Peyer's patch (tissue), 4 donors: ENCODE measurements at regions not wholly inside any gene's neighbourhood (a gene's known extent, or its start where the extent isn't known, plus 50 kb on each side); places are given as distances from the start of the nearest gene placed in this dataset.

Experiments used
- DNase-seq, 3 donors: peaks; one replicate each; pipeline ENCODE4 v3.0.0-alpha.2; 2017 to 2019
- H3K27ac ChIP-seq, 4 donors: fragments of 200-600 bp; sonication (generic); one replicate each; pipeline ENCODE4 v1.5.1; 2016 to 2019
- H3K27me3 ChIP-seq, 2 donors: fragments of 200-600 bp; sonication (generic); one replicate each; pipeline ENCODE4 v1.5.1; 2019
- H3K36me3 ChIP-seq, 3 donors: fragments of 200-600 bp; sonication (generic); one replicate each; pipeline ENCODE4 v1.5.1; 2016 to 2019
- H3K4me1 ChIP-seq, 4 donors: fragments of 200-600 bp; sonication (generic); one replicate each; pipeline ENCODE4 v1.5.1; 2016 to 2019
- H3K4me3 ChIP-seq, 4 donors: fragments of 200-600 bp; sonication (generic); 1 replicate in 3 of 4; 2 replicates in 1 of 4; pipeline ENCODE4 v1.5.1; 2016 to 2019; ENCODE audit warnings: mild to moderate bottlenecking in 1 of 4
- H3K9me3 ChIP-seq, 4 donors: fragments of 200-600 bp; sonication (generic); one replicate each; pipeline ENCODE4 v1.5.1; 2016 to 2019; ENCODE audit warnings: mild to moderate bottlenecking in 1 of 4
- POLR2A ChIP-seq, 2 donors: fragments of 450-650 bp; IDR thresholded peaks; one replicate each; pipeline ENCODE4 v1.5.1; 2017; ENCODE audit warnings: antibody characterized with exemption in 2 of 2, mild to moderate bottlenecking in 2 of 2, moderate library complexity in 2 of 2
- TF ChIP-seq, protein P1 (sequence below), 6 experiments: fragments of 450-650 bp in 4 of 6; fragments of 200-600 bp in 2 of 6; sonication (generic) in 1 of 6; IDR thresholded peaks; one replicate each; pipeline ENCODE4 v1.5.1; 2017 to 2019; ENCODE audit warnings: antibody characterized with exemption in 6 of 6, mild to moderate bottlenecking in 3 of 6, moderate library complexity in 1 of 6

DNA sequence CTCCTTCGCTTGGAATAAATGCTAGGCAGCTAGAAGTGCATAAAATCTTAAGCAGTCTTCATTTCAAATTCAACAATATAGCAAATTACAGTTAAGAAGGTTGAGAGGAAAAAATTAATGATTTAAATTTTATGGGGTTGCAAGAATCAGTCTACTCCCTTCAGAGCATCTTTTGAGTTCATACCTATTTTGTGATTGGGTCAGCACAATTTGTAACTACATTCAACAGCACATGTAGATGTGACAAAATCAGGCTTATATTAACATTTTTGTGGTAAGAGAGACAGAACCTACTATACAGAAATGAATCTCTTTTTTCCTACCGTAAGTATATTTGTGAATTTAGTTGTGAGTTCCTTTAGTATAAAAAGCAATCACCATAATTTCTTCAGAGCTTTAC, 520.6 kb upstream of the HTR2A start:
- Histone ChIP-seq H3K9me3 (no peaks in the 10 kb centered on the region), H3K4me1 (no peaks in the 10 kb centered on the region), H3K4me3 (no peak overlapping the region), H3K27me3 (no peaks in the 10 kb centered on the region), H3K27ac (no peak overlapping the region), H3K36me3 (no peaks in the 10 kb centered on the region)
- no peak for DNase-seq
- TF ChIP-seq POLR2A (IDR thresholded peaks at IDR 0.05): no peak
- TF ChIP-seq, protein P1, sequence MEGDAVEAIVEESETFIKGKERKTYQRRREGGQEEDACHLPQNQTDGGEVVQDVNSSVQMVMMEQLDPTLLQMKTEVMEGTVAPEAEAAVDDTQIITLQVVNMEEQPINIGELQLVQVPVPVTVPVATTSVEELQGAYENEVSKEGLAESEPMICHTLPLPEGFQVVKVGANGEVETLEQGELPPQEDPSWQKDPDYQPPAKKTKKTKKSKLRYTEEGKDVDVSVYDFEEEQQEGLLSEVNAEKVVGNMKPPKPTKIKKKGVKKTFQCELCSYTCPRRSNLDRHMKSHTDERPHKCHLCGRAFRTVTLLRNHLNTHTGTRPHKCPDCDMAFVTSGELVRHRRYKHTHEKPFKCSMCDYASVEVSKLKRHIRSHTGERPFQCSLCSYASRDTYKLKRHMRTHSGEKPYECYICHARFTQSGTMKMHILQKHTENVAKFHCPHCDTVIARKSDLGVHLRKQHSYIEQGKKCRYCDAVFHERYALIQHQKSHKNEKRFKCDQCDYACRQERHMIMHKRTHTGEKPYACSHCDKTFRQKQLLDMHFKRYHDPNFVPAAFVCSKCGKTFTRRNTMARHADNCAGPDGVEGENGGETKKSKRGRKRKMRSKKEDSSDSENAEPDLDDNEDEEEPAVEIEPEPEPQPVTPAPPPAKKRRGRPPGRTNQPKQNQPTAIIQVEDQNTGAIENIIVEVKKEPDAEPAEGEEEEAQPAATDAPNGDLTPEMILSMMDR (IDR thresholded peaks at IDR 0.05): no peak

DNA sequence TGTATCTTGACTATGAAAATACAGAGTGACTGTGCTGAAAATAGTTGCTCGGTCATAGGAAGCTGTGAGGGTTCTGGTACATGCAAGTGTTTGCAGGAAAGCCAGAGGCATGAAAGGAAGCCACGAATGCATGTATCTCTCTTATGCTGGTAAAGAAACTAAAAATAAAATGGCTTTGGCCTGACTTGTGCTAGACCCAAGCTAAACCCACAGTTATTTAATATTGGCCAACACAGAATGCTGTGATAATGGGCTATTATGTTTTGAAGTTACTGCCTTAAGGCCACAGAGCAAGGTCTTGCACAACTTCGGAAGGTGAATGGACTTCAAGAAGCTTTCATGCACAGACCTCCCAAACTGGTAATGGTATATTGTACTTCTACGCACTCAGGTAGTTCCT, 518.2 kb upstream of the HTR2A start:
- TF ChIP-seq POLR2A (IDR thresholded peaks at IDR 0.05): no peak
- TF ChIP-seq, protein P1 (IDR thresholded peaks at IDR 0.05): no peak
- Histone ChIP-seq H3K36me3 (no peaks in the 10 kb centered on the region), H3K4me3 (no peak overlapping the region)

DNA sequence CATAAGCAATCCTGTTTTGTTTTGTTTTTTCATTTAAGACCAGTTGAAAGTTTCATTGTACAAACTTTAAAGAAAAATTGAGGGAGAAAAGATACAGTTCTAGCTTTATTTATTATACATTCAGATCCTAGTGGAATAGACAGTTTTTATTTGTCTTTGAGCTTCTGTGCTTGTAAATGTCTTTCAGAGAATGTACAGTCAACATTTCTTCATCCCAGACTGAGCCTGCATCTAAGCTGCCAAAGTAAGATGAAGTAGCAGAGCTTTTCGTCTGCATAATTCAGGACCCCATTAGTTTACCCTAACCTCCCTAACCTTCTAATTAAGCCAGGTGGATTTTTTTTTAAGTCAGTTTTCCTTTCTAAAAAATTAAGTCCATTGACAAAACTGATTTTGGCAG, 516.7 kb upstream of the HTR2A start:
- Histone ChIP-seq H3K9me3 (no peaks in the 10 kb centered on the region), H3K4me3 (no peak overlapping the region), H3K36me3 (no peaks in the 10 kb centered on the region), H3K27ac (no peak overlapping the region), H3K27me3 (no peaks in the 10 kb centered on the region), H3K4me1 (no peaks in the 10 kb centered on the region)
- TF ChIP-seq, protein P1 (IDR thresholded peaks at IDR 0.05): no peak
- TF ChIP-seq POLR2A (IDR thresholded peaks at IDR 0.05): no peak
- DNase-seq: no peak

More for the DNA sequence above, 518.2 kb upstream of the HTR2A start:
- Histone ChIP-seq H3K9me3 (no peaks in the 10 kb centered on the region), H3K4me1 (no peaks in the 10 kb centered on the region), H3K27me3 (no peaks in the 10 kb centered on the region), H3K27ac (no peak overlapping the region)
- no peak for DNase-seq

DNA sequence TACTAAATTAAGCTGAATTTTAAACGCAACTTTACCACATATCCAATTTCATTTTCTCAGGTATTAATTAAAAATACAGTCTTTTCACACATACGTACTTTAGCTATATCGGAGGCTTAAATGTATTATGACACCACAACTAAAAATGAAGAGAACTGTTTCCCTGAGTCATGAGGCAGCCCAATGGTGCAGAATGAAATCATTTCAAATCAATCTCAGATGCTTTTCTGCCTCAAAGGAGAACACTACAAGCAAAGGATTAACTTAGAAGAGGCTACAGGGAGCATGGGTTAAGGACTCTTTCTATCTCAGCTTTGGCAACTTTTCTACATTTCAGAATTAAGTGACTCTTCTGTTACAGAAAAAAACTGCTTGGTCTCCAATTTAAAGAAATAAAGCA, 516.3 kb upstream of the HTR2A start:
- TF ChIP-seq, protein P1 (IDR thresholded peaks at IDR 0.05): no peak
- TF ChIP-seq POLR2A (IDR thresholded peaks at IDR 0.05): no peak
- no peak for DNase-seq

DNA sequence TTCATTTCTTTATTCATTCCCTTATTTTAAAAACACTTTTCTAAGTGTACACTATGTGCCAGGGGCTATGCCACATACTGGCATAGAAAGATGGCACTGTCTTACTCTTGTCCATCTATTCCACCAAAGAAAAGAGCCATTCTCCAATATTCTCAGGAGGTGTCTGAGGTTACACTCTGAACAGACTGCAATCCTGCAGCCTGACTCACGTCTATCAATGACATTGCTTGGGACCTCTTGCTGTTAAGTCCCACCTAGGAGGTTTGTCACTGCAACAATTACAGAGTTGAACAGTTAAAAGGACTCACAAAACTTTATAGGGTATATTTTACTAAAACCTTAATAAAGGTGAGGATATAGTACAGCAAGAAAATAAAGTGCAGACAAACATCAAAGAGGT, 512.9 kb upstream of the HTR2A start:
- no peaks in the 10 kb centered on the region for H3K27me3 ChIP-seq
- TF ChIP-seq POLR2A (IDR thresholded peaks at IDR 0.05): no peak
- TF ChIP-seq, protein P1 (IDR thresholded peaks at IDR 0.05): no peak
- no peak for DNase-seq
- no peaks in the 10 kb centered on the region for H3K9me3 ChIP-seq
- H3K27ac ChIP-seq: no peak overlapping the region
- no peaks in the 10 kb centered on the region for H3K36me3 ChIP-seq
- H3K4me1 ChIP-seq: no peaks in the 10 kb centered on the region
- no peak overlapping the region for H3K4me3 ChIP-seq

More for the DNA sequence above, 516.3 kb upstream of the HTR2A start:
- Histone ChIP-seq H3K27ac (no peak overlapping the region), H3K36me3 (no peaks in the 10 kb centered on the region), H3K4me1 (no peaks in the 10 kb centered on the region), H3K4me3 (no peak overlapping the region), H3K27me3 (no peaks in the 10 kb centered on the region), H3K9me3 (no peaks in the 10 kb centered on the region)
